Stimulated activated effector memory CD8-positive, alpha-beta T cell treated with anti-CD3 and anti-CD28 coated beads, Interleukin-12 subunit alpha, Interleukin-12 subunit beta, amount 100 ng/mL, for 72 hours (primary cell): ENCODE measurements at regions not wholly inside any gene's neighbourhood (a gene's known extent, or its start where the extent isn't known, plus 50 kb on each side); places are given as distances from the start of the nearest gene placed in this dataset.
A peak's percentile ranks its signal among the peaks of the same experiment; 100 is the strongest.
"Not testable (repeated sequence)": the region's sequence is repeated elsewhere in the genome, so short reads cannot be mapped to it uniquely, and the experiment has no call there.

Experiments used
- ATAC-seq: fragments of 150-1000 bp; cut with Tn5 transposase; 2 replicates; pipeline ENCODE4 v1.10.0; 2021
- DNase-seq, 2 donors: peaks; one replicate each; pipeline ENCODE4 v3.0.0; 2021 to 2022; ENCODE audit warnings: low spot score in 2 of 2
- H3K27ac Mint-ChIP-seq: one replicate; pipeline ENCODE4 v1.8.0; 2022; ENCODE audit warnings: mild to moderate bottlenecking, mixed read lengths
- H3K36me3 Mint-ChIP-seq: one replicate; pipeline ENCODE4 v1.8.0; 2022; ENCODE audit warnings: mild to moderate bottlenecking, mixed read lengths
- H3K4me1 Mint-ChIP-seq: one replicate; pipeline ENCODE4 v1.8.0; 2022; ENCODE audit warnings: mixed read lengths
- H3K4me3 Mint-ChIP-seq: one replicate; pipeline ENCODE4 v1.8.0; 2022; ENCODE audit warnings: mild to moderate bottlenecking, mixed read lengths
- H3K9me3 Mint-ChIP-seq: one replicate; pipeline ENCODE4 v1.8.0; 2022; ENCODE audit warnings: mixed read lengths

DNA sequence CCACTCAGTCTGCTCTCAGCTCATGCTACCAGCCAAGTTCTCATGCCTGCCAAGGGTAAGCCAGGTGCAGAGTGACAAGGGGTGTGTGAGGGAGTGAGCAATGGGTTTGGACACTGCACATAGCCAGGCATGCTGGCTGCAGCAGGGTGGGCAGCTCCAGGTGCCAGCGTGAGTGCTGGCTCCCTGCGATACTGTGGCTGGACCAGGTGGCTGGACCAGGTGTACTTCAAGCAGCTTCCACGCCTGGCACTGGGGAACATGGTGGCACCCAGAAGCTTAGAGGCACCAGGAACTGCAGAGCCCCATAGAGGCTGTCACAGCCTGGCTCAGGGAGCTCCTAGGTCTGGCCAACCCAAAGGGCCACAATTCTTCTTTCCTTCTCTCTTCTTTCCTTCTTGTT, 234.9 kb upstream of the GIMD1 start:
- no peak overlapping the region for H3K27ac Mint-ChIP-seq
- H3K36me3 Mint-ChIP-seq: no peaks in the 10 kb centered on the region
- ATAC-seq: peak; percentile 34
- H3K4me3 Mint-ChIP-seq: no peak overlapping the region
- no peaks in the 10 kb centered on the region for H3K4me1 Mint-ChIP-seq
- DNase-seq: no peak
- H3K9me3 Mint-ChIP-seq: no peaks in the 10 kb centered on the region

- ATAC-seq (no peak), DNase-seq (no peak)
- Mint-ChIP-seq H3K27ac (no peak overlapping the region), H3K9me3 (no peaks in the 10 kb centered on the region), H3K4me1 (no peaks in the 10 kb centered on the region), H3K4me3 (no peak overlapping the region), H3K36me3 (no peaks in the 10 kb centered on the region)
Observed at GRCh38 chr4:106602711-106603110, 234.1 kb upstream of the GIMD1 start.

DNA sequence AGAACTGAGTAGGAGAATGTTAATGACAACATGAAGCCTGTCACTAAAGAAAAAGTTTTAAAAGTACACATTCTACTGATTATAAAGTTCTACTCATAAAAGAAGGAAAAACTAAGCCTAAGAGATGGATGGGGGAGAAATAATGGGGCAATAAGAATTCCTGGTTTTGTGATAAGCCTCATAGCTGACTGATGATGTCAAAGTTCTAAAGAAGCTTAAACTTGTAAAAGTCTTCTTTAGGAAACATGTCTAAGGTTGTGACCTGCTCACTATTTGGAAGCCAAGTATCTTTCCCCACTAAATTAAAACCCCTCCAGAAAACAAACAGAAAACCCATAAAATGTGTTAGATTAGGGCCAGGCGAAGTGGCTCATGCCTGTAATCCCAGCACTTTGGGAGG, 232.9 kb upstream of the GIMD1 start:
- Mint-ChIP-seq H3K9me3 (no peaks in the 10 kb centered on the region), H3K4me1 (no peaks in the 10 kb centered on the region)
- no peak for DNase-seq

GRCh38 chr4:106595906-106596305, 227.3 kb upstream of the GIMD1 start:
- ATAC-seq (no peak), DNase-seq (no peak)
- H3K36me3 Mint-ChIP-seq: no peaks in the 10 kb centered on the region
- H3K4me3 Mint-ChIP-seq: no peak overlapping the region
- no peak overlapping the region for H3K27ac Mint-ChIP-seq
- no peaks in the 10 kb centered on the region for H3K4me1 Mint-ChIP-seq
- H3K9me3 Mint-ChIP-seq: peaks cover 7% of the 10 kb centered on the region

More for the DNA sequence above, 232.9 kb upstream of the GIMD1 start:
- H3K27ac Mint-ChIP-seq: no peak overlapping the region
- no peak overlapping the region for H3K4me3 Mint-ChIP-seq
- no peak for ATAC-seq
- H3K36me3 Mint-ChIP-seq: no peaks in the 10 kb centered on the region

- H3K4me1 Mint-ChIP-seq: no peaks in the 10 kb centered on the region
- H3K36me3 Mint-ChIP-seq: no peaks in the 10 kb centered on the region
- DNase-seq: no peak
- H3K9me3 Mint-ChIP-seq: peaks cover 7% of the 10 kb centered on the region
- H3K27ac Mint-ChIP-seq: no peak overlapping the region
- no peak overlapping the region for H3K4me3 Mint-ChIP-seq
- no peak for ATAC-seq
Observed at GRCh38 chr4:106594291-106594952, 225.8 kb upstream of the GIMD1 start.

GRCh38 chr4:106588891-106589290, 220.3 kb upstream of the GIMD1 start:
- Mint-ChIP-seq H3K4me1 (no peaks in the 10 kb centered on the region), H3K9me3 (no peaks in the 10 kb centered on the region), H3K36me3 (no peaks in the 10 kb centered on the region), H3K4me3 (no peak overlapping the region), H3K27ac (no peak overlapping the region)
- DNase-seq (no peak), ATAC-seq (no peak)

DNA sequence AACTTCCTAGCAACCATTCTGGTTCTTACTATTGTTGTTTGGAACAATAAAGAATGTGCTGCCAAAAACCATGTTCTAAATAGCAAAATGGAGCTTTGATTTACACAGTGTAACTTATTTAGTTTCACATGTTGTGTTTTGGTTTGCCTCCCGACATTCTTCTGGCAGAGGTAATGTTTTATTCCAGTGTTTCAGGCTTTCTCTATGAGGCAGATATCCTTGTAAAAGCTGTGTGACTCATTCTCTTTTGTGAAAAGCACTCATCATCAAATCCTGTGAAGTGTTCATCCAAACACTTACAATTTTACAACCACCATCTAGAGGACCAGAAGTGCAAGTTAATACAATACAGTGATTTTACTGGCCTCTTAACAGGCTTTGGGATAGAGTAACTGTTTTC, 219.0 kb upstream of the GIMD1 start:
- Mint-ChIP-seq H3K36me3 (no peaks in the 10 kb centered on the region), H3K4me1 (no peaks in the 10 kb centered on the region), H3K9me3 (no peaks in the 10 kb centered on the region), H3K4me3 (no peak overlapping the region), H3K27ac (no peak overlapping the region)
- ATAC-seq: no peak
- DNase-seq: no peak

DNA sequence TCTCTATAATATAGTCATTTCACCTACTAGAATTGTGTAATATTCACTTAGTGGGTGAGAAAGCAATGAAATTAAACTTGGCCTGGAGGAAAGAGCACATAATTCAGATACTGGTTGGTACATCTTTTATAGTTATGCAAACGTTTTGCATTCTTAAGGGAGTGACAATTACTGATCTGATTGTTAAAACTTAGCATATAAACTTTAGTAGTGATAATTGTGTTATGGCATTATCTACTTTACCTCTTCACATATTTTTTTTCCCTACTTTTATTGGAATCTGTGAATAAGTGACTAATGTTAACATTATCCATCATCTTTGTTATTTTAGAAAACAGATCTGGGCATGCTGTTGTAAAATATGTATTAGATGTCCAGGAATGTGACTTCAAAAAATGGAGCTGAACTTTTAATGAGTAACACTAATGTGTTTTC, 217.4 kb upstream of the GIMD1 start:
- H3K36me3 Mint-ChIP-seq: no peaks in the 10 kb centered on the region

DNA sequence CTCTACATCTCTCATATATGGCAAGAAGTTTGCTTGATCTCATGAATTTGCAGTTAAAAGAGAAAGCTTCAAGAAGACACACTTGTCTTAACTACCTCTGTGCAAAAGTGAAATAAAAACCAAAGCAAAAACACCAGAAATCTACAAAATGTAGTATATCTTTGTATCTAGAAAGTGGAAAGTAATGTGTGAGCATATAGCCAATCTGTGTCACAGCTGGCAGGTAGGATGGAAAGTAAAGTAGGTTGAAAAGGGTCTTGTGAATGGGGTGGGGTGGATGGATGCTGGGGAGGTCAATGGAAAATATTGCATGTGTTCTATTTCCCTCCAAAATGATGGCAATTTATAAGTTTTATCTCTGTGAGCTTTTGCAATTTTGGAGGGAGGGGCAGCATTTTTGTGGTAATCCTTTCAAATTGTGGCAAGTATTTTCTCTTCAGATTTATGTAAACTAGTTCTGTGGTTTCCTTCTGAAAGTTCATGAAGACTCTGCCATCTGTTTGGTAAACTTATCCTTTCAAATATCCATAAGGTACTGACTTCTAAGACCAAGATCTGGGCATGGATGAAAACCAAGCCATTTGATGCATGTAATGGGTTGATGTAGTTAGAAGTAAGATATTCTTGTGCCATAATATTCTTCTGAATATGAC, 215.9 kb upstream of the GIMD1 start:
- Mint-ChIP-seq H3K4me3 (no peak overlapping the region), H3K9me3 (no peaks in the 10 kb centered on the region), H3K27ac (no peak overlapping the region), H3K36me3 (no peaks in the 10 kb centered on the region), H3K4me1 (no peaks in the 10 kb centered on the region)
- DNase-seq (no peak), ATAC-seq (no peak)

More for the DNA sequence above, 217.4 kb upstream of the GIMD1 start:
- DNase-seq (no peak), ATAC-seq (no peak)
- Mint-ChIP-seq H3K4me3 (no peak overlapping the region), H3K9me3 (no peaks in the 10 kb centered on the region), H3K4me1 (no peaks in the 10 kb centered on the region), H3K27ac (no peak overlapping the region)

- no peaks in the 10 kb centered on the region for H3K36me3 Mint-ChIP-seq
- H3K4me1 Mint-ChIP-seq: no peaks in the 10 kb centered on the region
- H3K9me3 Mint-ChIP-seq: no peaks in the 10 kb centered on the region
- H3K4me3 Mint-ChIP-seq: no peak overlapping the region
- no peak for DNase-seq
- ATAC-seq: no peak
- no peak overlapping the region for H3K27ac Mint-ChIP-seq
Observed at GRCh38 chr4:106583567-106583966, 215.0 kb upstream of the GIMD1 start.

GRCh38 chr4:106583108-106583507, 214.5 kb upstream of the GIMD1 start:
- no peak for DNase-seq
- Mint-ChIP-seq H3K27ac (no peak overlapping the region), H3K4me3 (no peak overlapping the region), H3K36me3 (no peaks in the 10 kb centered on the region), H3K4me1 (no peaks in the 10 kb centered on the region), H3K9me3 (no peaks in the 10 kb centered on the region)
- ATAC-seq: no peak

GRCh38 chr4:106582103-106582502, 213.5 kb upstream of the GIMD1 start:
- Mint-ChIP-seq H3K9me3 (no peaks in the 10 kb centered on the region), H3K27ac (no peak overlapping the region), H3K4me3 (no peak overlapping the region), H3K36me3 (no peaks in the 10 kb centered on the region), H3K4me1 (no peaks in the 10 kb centered on the region)
- ATAC-seq: no peak
- DNase-seq: no peak

GRCh38 chr4:106579236-106579635, 210.7 kb upstream of the GIMD1 start:
- no peaks in the 10 kb centered on the region for H3K36me3 Mint-ChIP-seq
- no peak overlapping the region for H3K27ac Mint-ChIP-seq
- H3K4me1 Mint-ChIP-seq: no peaks in the 10 kb centered on the region
- ATAC-seq: no peak
- no peak for DNase-seq
- H3K4me3 Mint-ChIP-seq: no peak overlapping the region
- H3K9me3 Mint-ChIP-seq: no peaks in the 10 kb centered on the region

DNA sequence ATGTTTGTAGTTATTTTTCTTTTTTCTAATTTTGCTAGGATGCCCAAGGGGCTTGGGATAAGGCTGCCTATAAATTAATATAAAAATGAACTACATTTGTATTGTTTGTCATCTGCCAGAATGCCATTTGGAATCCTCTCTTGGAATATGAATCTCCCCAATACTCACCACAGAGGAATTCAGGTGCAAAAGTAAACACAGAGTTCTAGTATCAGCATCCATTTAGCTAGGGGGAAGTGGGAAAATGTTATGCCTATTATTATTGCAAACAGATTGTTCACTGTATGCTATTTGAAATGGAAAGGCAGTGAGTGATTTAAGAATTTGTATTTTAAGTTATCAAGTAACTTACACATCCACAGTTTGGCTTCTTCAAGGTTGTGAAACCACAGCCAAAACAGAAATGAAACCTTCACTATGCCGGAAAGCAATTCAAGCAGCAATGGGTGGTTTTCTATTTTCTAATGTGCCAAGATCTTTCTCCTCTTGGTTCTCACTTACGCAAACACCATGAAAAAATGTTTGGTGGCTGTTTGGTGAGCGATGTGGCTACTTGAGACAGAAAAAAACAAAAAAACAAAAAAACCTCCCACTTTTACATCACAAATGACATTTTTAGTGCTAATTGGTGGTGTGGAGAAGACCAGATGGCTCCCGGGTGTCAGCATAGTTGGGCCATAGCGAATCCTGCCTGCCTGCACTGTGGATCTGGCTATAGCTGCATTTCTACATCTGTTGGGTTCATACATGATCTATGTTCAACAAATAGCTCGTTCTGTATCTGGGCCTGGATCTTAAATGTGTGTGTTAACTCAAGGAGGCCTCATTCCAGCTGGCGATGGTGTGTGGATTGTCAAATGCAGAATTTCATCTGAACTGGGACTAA, 200.8 kb upstream of the GIMD1 start:
- H3K4me3 Mint-ChIP-seq: no peak overlapping the region
- H3K36me3 Mint-ChIP-seq: no peaks in the 10 kb centered on the region
- DNase-seq: no peak
- ATAC-seq: no peak
- no peaks in the 10 kb centered on the region for H3K4me1 Mint-ChIP-seq
- peaks cover 4% of the 10 kb centered on the region for H3K9me3 Mint-ChIP-seq
- H3K27ac Mint-ChIP-seq: no peak overlapping the region

GRCh38 chr4:106565727-106566126, 197.1 kb upstream of the GIMD1 start:
- DNase-seq (no peak), ATAC-seq (no peak)
- no peaks in the 10 kb centered on the region for H3K4me1 Mint-ChIP-seq
- H3K36me3 Mint-ChIP-seq: no peaks in the 10 kb centered on the region
- no peak overlapping the region for H3K27ac Mint-ChIP-seq
- no peak overlapping the region for H3K4me3 Mint-ChIP-seq
- peaks cover 8% of the 10 kb centered on the region for H3K9me3 Mint-ChIP-seq

DNA sequence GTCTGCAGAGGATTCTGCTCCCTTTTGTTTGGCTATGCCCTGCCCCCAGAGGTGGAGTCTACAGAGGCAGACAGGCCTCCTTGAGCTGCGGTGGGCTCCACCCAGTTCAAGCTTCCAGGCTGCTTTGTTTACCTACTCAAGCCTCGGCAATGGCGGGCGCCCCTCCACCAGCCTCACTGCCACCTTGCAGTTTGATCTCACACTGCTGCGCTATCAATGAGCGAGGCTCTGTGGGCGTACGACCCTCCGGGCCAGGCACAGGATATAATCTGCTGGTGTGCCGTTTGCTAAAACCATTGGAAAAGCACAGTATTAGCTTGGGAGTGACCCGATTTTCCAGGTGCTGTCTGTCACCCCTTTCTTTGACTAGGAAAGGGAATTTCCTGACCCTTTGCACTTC, 195.1 kb upstream of the GIMD1 start:
- DNase-seq, H3K27ac Mint-ChIP-seq, H3K36me3 Mint-ChIP-seq, ATAC-seq, H3K4me3 Mint-ChIP-seq, H3K9me3 Mint-ChIP-seq, H3K4me1 Mint-ChIP-seq: not testable (repeated sequence)
